Hepatocyte (in vitro differentiated cells): ENCODE measurements at regions not wholly inside any gene's neighbourhood (a gene's known extent, or its start where the extent isn't known, plus 50 kb on each side); places are given as distances from the start of the nearest gene placed in this dataset.

Source experiments
- DNase-seq: peaks from one replicate; pipeline ENCODE4 v3.0.0-alpha.2; 2016; ENCODE audit warnings: low spot score
- H2AFZ ChIP-seq: fragments of 200-600 bp; sonication (generic); 2 replicates; pipeline ENCODE4 v1.6.0; 2016; ENCODE audit warnings: antibody characterized with exemption, mild to moderate bottlenecking
- H3K27ac ChIP-seq: fragments of 200-600 bp; sonication (generic); 2 replicates; pipeline ENCODE4 v1.5.1; 2016; ENCODE audit warnings: mild to moderate bottlenecking
- H3K27me3 ChIP-seq: fragments of 200-600 bp; sonication (generic); 2 replicates; pipeline ENCODE4 v1.6.1; 2016
- H3K36me3 ChIP-seq: fragments of 200-600 bp; sonication (generic); replicated peaks from 2 replicates; pipeline ENCODE4 v1.5.1; 2016; ENCODE audit warnings: low read depth; ENCODE audit not compliant: insufficient read depth
- H3K4me1 ChIP-seq: fragments of 200-600 bp; sonication (generic); 2 replicates; pipeline ENCODE4 v1.5.1; 2016; ENCODE audit warnings: mild to moderate bottlenecking, moderate library complexity; ENCODE audit not compliant: insufficient read depth
- H3K4me2 ChIP-seq: fragments of 200-600 bp; sonication (generic); 2 replicates; pipeline ENCODE4 v1.6.0; 2016
- H3K4me3 ChIP-seq: fragments of 200-600 bp; sonication (generic); 2 replicates; pipeline ENCODE4 v1.5.1; 2016; ENCODE audit warnings: mild to moderate bottlenecking
- H3K79me2 ChIP-seq: fragments of 200-600 bp; sonication (generic); 2 replicates; pipeline ENCODE4 v1.6.0; 2017; ENCODE audit warnings: mild to moderate bottlenecking
- H3K9me2 ChIP-seq: fragments of 200-600 bp; sonication (generic); replicated peaks from 2 replicates; pipeline ENCODE4 v1.6.0; 2017; ENCODE audit warnings: mild to moderate bottlenecking; ENCODE audit not compliant: insufficient read depth
- H3K9me3 ChIP-seq: fragments of 200-600 bp; sonication (generic); 2 replicates; pipeline ENCODE4 v1.5.1; 2016; ENCODE audit warnings: low read depth, mild to moderate bottlenecking
- H4K20me1 ChIP-seq: fragments of 200-600 bp; sonication (generic); 2 replicates; pipeline ENCODE4 v1.6.0; 2016; ENCODE audit warnings: mild to moderate bottlenecking; ENCODE audit not compliant: insufficient read depth, poor library complexity, severe bottlenecking
- CTCF ChIP-seq: fragments of 200-600 bp; sonication (generic); IDR thresholded peaks from 2 replicates; pipeline ENCODE4 v1.5.1; 2016; ENCODE audit warnings: antibody characterized with exemption, mild to moderate bottlenecking; ENCODE audit not compliant: poor library complexity
- EZH2 ChIP-seq: fragments of 200-600 bp; sonication (generic); IDR thresholded peaks from 2 replicates; pipeline ENCODE4 v1.6.1; 2016; ENCODE audit warnings: antibody characterized with exemption, mild to moderate bottlenecking, borderline replicate concordance
- EZH2phosphoT487 ChIP-seq: fragments of 200-600 bp; sonication (generic); IDR thresholded peaks from one replicate; pipeline ENCODE4 v1.6.1; 2018; ENCODE audit warnings: antibody characterized with exemption, mild to moderate bottlenecking, low read depth, moderate library complexity; ENCODE audit not compliant: unreplicated experiment, severe bottlenecking
- WGBS: methylation state at CpG from one replicate; pipeline ENCODE4 v1.1.6; 2016; ENCODE audit warnings: low lambda C conversion rate; ENCODE audit errors: missing lambda C conversion rate; 5-methylcytosine and 5-hydroxymethylcytosine counted together

- TF ChIP-seq CTCF, result no peak
- no peak for TF ChIP-seq EZH2phosphoT487
- no peak for TF ChIP-seq EZH2
- peak overlapping the region; percentile 3 for H2AFZ ChIP-seq
- no peaks in the 10 kb centered on the region for H3K9me2 ChIP-seq
- H3K4me3 ChIP-seq, result no peak overlapping the region
- DNase-seq, result peak; percentile 32
- no peaks in the 10 kb centered on the region for H3K36me3 ChIP-seq
- no peaks in the 10 kb centered on the region for H4K20me1 ChIP-seq
- no peaks in the 10 kb centered on the region for H3K9me3 ChIP-seq
- H3K4me1 ChIP-seq, result peaks cover 10% of the 10 kb centered on the region
- H3K79me2 ChIP-seq, result no peaks in the 10 kb centered on the region
- 47% methylated on average over 13 of the region's 13 CpGs for whole genome bisulfite sequencing
- H3K27ac ChIP-seq, result no peak overlapping the region
- H3K4me2 ChIP-seq, result peak overlapping the region; percentile 67
- no peaks in the 10 kb centered on the region for H3K27me3 ChIP-seq
Measured at GRCh38 chr10:30114881-30115625, 55.7 kb upstream of the JCAD start.

- Histone ChIP-seq H3K9me2 (no peaks in the 10 kb centered on the region), H2AFZ (no peak overlapping the region), H3K4me3 (no peak overlapping the region), H4K20me1 (no peaks in the 10 kb centered on the region), H3K79me2 (no peaks in the 10 kb centered on the region), H3K36me3 (no peaks in the 10 kb centered on the region), H3K27ac (no peak overlapping the region), H3K4me1 (peaks cover 10% of the 10 kb centered on the region), H3K27me3 (no peaks in the 10 kb centered on the region), H3K9me3 (no peaks in the 10 kb centered on the region), H3K4me2 (no peak overlapping the region)
- 98% methylated on average over 1 of the region's 1 CpG for WGBS
- no peak for TF ChIP-seq EZH2
- TF ChIP-seq CTCF, result no peak
- TF ChIP-seq EZH2phosphoT487, result no peak
- no peak for DNase-seq
Measured at GRCh38 chr10:30114401-30114800, 55.0 kb upstream of the JCAD start.

- Histone ChIP-seq H3K4me2 (no peak overlapping the region), H3K27ac (no peak overlapping the region), H3K4me1 (peaks cover 10% of the 10 kb centered on the region), H2AFZ (no peak overlapping the region), H3K9me2 (no peaks in the 10 kb centered on the region), H3K27me3 (no peaks in the 10 kb centered on the region), H4K20me1 (no peaks in the 10 kb centered on the region), H3K9me3 (no peaks in the 10 kb centered on the region), H3K79me2 (no peaks in the 10 kb centered on the region), H3K36me3 (no peaks in the 10 kb centered on the region), H3K4me3 (no peak overlapping the region)
- no peak for DNase-seq
- 77% methylated on average over 4 of the region's 4 CpGs for WGBS
- no peak for TF ChIP-seq CTCF
- TF ChIP-seq EZH2phosphoT487, result no peak
Measured at GRCh38 chr10:30111340-30112022, 52.1 kb upstream of the JCAD start.
